Fibroblast of lung (primary cell): ENCODE measurements at regions not wholly inside any gene's neighbourhood (a gene's known extent, or its start where the extent isn't known, plus 50 kb on each side); places are given as distances from the start of the nearest gene placed in this dataset.

Experiments
- DNase-seq, 2 donors: peaks; one replicate each; pipeline versions ENCODE4 v3.0.0 to v3.0.0-alpha.2; 2010; ENCODE audit warnings: low read depth in 2 of 2
- H2AFZ ChIP-seq: 2 replicates; pipeline ENCODE4 v1.5.1; 2012; ENCODE audit warnings: low read length, control low read depth, inconsistent platforms
- H3K27ac ChIP-seq: 2 replicates; pipeline ENCODE4 v1.5.1; 2011; ENCODE audit warnings: low read length, control low read depth; ENCODE audit not compliant: insufficient read depth
- H3K27me3 ChIP-seq: 2 replicates; pipeline ENCODE4 v1.5.1; 2011; ENCODE audit warnings: mild to moderate bottlenecking, low read length; ENCODE audit not compliant: control insufficient read depth, insufficient read depth
- H3K36me3 ChIP-seq: 2 replicates; pipeline ENCODE4 v1.5.1; 2011; ENCODE audit warnings: low read length; ENCODE audit not compliant: control insufficient read depth, insufficient read depth
- H3K4me1 ChIP-seq: 2 replicates; pipeline ENCODE4 v1.5.1; 2011; ENCODE audit warnings: low read length; ENCODE audit not compliant: control insufficient read depth, insufficient read depth; ENCODE audit errors: extremely low read depth
- H3K4me2 ChIP-seq: 2 replicates; pipeline ENCODE4 v1.5.1; 2011; ENCODE audit warnings: low read length, control low read depth; ENCODE audit not compliant: insufficient read depth; ENCODE audit errors: extremely low read depth
- H3K4me3 ChIP-seq, 4 experiments: fragments of 200-600 bp in 1 of 4; sonication (generic) in 1 of 4; replicated peaks in 1 of 4; 2 replicates each; pipeline ENCODE4 v1.5.1; 2011 to 2016; ENCODE audit warnings: low read length in 4 of 4, low read depth in 3 of 4, mild to moderate bottlenecking in 3 of 4, control low read depth in 2 of 4, inconsistent platforms in 1 of 4, mixed read lengths in 1 of 4; ENCODE audit not compliant: insufficient read depth in 1 of 4; ENCODE audit errors: control extremely low read depth in 1 of 4
- H3K79me2 ChIP-seq: 2 replicates; pipeline ENCODE4 v1.5.1; 2012; ENCODE audit warnings: mild to moderate bottlenecking, low read length, inconsistent platforms; ENCODE audit not compliant: control insufficient read depth, insufficient read depth
- H3K9ac ChIP-seq: 2 replicates; pipeline ENCODE4 v1.5.1; 2011; ENCODE audit warnings: mild to moderate bottlenecking, low read length, control low read depth; ENCODE audit not compliant: insufficient read depth
- H3K9me3 ChIP-seq: 2 replicates; pipeline ENCODE4 v1.5.1; 2012; ENCODE audit warnings: low read depth, low read length; ENCODE audit not compliant: control insufficient read depth, insufficient read depth
- H4K20me1 ChIP-seq: 2 replicates; pipeline ENCODE4 v1.5.1; 2011; ENCODE audit warnings: low read length; ENCODE audit not compliant: control insufficient read depth, insufficient read depth; ENCODE audit errors: extremely low read depth
- EZH2 ChIP-seq: IDR thresholded peaks from 2 replicates; pipeline ENCODE4 v1.5.1; 2012; ENCODE audit warnings: low read length, control low read depth, mild to moderate bottlenecking; ENCODE audit errors: missing control alignments
- TF ChIP-seq, protein P1 (sequence below), 2 donors: IDR thresholded peaks in 1 of 2; conservative IDR thresholded peaks in 1 of 2; 1 replicate in 1 of 2; 2 replicates in 1 of 2; pipeline ENCODE4 v1.5.1; 2011 to 2012; ENCODE audit warnings: low read length in 2 of 2, control low read depth in 1 of 2, inconsistent platforms in 1 of 2, low read depth in 1 of 2, mild to moderate bottlenecking in 1 of 2

DNA sequence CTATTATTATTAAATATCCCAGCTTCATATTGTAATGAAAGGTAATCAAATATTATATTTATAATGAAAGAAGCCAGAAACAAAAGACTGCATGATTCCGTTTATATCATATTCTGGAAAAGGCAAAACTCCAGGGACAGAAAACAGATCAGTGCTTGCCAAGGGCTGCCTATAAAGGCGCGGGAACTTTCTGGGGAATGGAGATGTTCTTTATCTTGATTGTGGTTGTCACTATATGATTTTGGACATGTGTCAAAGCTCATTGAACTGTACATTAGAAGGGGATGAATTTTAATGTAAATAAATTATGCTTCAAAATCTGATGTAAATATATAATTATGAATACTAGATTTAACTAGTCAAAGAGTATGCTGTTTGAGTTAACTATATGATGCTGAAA, 115.4 kb upstream of the KRAS start:
- H2AFZ ChIP-seq, result no peak overlapping the region
- no peak for DNase-seq

GRCh38 chr12:25365340-25365730, 114.6 kb upstream of the KRAS start:
- no peak overlapping the region for H3K9ac ChIP-seq
- H3K36me3 ChIP-seq, result no peaks in the 10 kb centered on the region
- H3K27ac ChIP-seq, result no peak overlapping the region
- H3K79me2 ChIP-seq, result no peaks in the 10 kb centered on the region
- TF ChIP-seq, protein P1, sequence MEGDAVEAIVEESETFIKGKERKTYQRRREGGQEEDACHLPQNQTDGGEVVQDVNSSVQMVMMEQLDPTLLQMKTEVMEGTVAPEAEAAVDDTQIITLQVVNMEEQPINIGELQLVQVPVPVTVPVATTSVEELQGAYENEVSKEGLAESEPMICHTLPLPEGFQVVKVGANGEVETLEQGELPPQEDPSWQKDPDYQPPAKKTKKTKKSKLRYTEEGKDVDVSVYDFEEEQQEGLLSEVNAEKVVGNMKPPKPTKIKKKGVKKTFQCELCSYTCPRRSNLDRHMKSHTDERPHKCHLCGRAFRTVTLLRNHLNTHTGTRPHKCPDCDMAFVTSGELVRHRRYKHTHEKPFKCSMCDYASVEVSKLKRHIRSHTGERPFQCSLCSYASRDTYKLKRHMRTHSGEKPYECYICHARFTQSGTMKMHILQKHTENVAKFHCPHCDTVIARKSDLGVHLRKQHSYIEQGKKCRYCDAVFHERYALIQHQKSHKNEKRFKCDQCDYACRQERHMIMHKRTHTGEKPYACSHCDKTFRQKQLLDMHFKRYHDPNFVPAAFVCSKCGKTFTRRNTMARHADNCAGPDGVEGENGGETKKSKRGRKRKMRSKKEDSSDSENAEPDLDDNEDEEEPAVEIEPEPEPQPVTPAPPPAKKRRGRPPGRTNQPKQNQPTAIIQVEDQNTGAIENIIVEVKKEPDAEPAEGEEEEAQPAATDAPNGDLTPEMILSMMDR (conservative IDR thresholded peaks at IDR 0.05 in 1 of 2, IDR thresholded peaks at IDR 0.05 in 1 of 2; ENCODE audit: low read depth in 1 of 2, low read length in 2 of 2), result no peak
- TF ChIP-seq EZH2, result no peak
- no peaks in the 10 kb centered on the region for H4K20me1 ChIP-seq
- no peaks in the 10 kb centered on the region for H3K27me3 ChIP-seq
- H3K4me2 ChIP-seq, result no peak overlapping the region
- DNase-seq, result no peak
- no peaks in the 10 kb centered on the region for H3K9me3 ChIP-seq
- no peaks in the 10 kb centered on the region for H3K4me1 ChIP-seq
- no peak overlapping the region for H2AFZ ChIP-seq
- no peak overlapping the region for H3K4me3 ChIP-seq

More for the DNA sequence above, 115.4 kb upstream of the KRAS start:
- Histone ChIP-seq H3K4me1 (no peaks in the 10 kb centered on the region), H3K27me3 (no peaks in the 10 kb centered on the region), H3K27ac (no peak overlapping the region), H3K79me2 (no peaks in the 10 kb centered on the region), H3K9me3 (no peaks in the 10 kb centered on the region), H4K20me1 (no peaks in the 10 kb centered on the region), H3K36me3 (no peaks in the 10 kb centered on the region), H3K4me2 (no peak overlapping the region), H3K9ac (no peak overlapping the region), H3K4me3 (no peak overlapping the region)
- no peak for TF ChIP-seq EZH2
- TF ChIP-seq, protein P1 (conservative IDR thresholded peaks at IDR 0.05 in 1 of 2, IDR thresholded peaks at IDR 0.05 in 1 of 2; ENCODE audit: low read depth in 1 of 2, low read length in 2 of 2), result no peak

DNA sequence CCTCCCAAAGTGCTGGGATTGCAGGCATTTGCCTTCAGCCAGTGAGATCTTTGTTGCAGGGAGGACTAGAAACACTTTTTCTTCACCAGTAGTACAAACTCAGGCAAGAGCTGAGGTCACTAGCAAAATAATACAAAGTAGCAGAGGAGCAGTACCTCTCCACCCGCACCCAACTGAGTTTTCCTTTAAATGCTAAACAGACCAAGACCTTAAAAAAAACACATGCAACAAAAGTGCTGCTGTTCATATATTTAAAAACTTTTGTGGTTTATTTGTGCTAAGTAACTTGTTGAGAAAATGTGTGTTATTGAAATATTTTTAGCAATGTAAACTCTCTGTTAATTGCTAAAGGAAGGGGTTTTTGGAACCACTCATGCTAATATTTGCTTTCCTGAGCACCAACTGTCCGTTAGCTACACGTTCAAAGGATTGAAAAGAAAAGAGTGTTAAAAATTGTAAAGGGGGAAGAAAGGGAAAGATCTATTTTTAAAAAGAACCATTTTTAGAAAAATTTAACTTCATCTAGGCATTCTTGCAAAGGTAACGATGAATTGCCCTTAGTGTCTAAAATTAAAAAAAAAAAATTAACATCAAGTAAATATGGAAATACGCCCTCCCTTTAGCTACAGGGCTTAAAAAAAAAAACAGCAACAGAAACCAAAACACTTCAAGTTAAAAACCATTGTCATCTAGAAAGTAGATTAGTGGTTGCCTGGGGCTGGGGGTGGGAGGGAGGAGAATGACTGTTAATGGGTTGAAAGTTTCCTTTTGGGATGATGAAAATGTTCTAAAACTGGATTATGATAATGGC, 114.0 kb upstream of the KRAS start:
- Histone ChIP-seq H3K79me2 (no peaks in the 10 kb centered on the region), H3K4me3 (no peak overlapping the region), H3K27ac (no peak overlapping the region), H3K4me1 (no peaks in the 10 kb centered on the region), H3K36me3 (no peaks in the 10 kb centered on the region), H3K9ac (no peak overlapping the region), H3K27me3 (no peaks in the 10 kb centered on the region), H3K4me2 (no peak overlapping the region), H2AFZ (no peak overlapping the region), H3K9me3 (no peaks in the 10 kb centered on the region), H4K20me1 (no peaks in the 10 kb centered on the region)
- DNase-seq, result no peak
- TF ChIP-seq, protein P1 (conservative IDR thresholded peaks at IDR 0.05 in 1 of 2, IDR thresholded peaks at IDR 0.05 in 1 of 2; ENCODE audit: low read depth in 1 of 2, low read length in 2 of 2), result no peak
- no peak for TF ChIP-seq EZH2
